ENCODE measurements at regions not wholly inside any gene's neighbourhood (a gene's known extent, or its start where the extent isn't known, plus 50 kb on each side); places are given as distances from the start of the nearest gene placed in this dataset.

GRCh38 chr11:114876234-114876633 is 197.9 kb downstream of the NXPE2 start:
- DNase-seq (ENCODE audit: low read depth), result no peak

DNA sequence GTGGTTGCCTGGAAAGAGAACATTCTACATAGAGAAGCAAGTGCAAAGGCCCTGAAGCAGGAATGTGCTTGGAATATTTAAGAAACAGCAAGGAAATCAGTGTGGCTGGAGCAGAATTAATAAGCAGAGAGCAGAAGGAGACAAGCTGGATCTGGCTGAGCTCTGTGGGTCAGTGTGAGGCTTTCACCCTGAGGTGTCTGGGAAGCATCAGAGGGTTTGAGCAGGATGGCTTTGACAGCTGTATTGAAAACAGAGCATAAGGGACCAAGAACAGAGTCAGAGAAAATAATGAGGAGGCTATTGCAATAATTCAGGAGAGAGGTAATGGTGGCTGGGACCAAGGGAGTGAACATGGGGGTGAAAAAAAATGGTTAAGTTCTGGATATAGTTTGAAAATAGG is 199.6 kb downstream of the NXPE2 start:
- DNase-seq (ENCODE audit: low read depth), result no peak

DNA sequence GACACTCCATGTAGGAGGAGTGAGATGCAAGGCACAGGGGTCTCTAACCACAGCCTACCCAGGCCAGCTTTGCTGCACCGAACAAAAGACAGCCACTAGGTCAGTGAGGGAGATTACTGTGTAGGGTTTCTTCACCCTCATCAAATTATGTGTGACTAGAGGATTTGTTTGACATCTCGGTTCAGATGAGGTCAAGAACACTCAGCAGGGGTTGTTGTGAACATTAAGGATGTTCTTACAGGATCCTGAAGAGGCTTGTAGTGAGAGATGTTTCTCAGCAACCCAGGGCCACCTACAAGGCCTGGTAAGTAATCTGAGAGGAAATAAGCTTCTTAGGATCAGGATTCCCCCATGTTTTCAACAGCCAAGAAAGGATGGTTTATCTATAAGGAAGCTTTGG is 202.1 kb downstream of the NXPE2 start:
- no peak for DNase-seq (ENCODE audit: low read depth)

- DNase-seq (ENCODE audit: low read depth), result no peak
These were observed 205.1 kb downstream of the NXPE2 start for GRCh38 chr11:114883472-114883871.

GRCh38 chr11:114886644-114887265 is 208.4 kb downstream of the NXPE2 start:
- DNase-seq (ENCODE audit: low read depth), result no peak

DNA sequence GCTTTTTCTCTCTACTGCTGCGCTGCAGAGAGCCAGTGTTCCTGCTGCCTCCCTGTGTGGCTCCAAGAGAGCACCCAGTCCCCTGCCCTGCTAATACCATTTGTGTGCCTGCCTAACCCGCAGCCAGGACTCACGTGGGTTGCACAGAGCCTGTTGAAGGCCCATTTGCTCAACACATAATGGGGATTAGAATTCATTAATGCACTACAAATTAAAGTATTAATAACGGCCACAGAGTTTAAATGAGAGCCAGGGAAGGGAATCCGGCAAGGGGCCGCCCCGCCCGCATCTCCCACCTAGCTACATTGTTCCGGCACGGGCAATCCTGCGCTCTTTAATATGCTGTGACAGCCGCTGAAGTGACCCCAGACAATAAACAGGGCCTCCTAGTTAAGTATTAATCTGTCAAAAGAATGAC is 211.3 kb downstream of the NXPE2 start:
- DNase-seq (ENCODE audit: low read depth), result no peak

DNA sequence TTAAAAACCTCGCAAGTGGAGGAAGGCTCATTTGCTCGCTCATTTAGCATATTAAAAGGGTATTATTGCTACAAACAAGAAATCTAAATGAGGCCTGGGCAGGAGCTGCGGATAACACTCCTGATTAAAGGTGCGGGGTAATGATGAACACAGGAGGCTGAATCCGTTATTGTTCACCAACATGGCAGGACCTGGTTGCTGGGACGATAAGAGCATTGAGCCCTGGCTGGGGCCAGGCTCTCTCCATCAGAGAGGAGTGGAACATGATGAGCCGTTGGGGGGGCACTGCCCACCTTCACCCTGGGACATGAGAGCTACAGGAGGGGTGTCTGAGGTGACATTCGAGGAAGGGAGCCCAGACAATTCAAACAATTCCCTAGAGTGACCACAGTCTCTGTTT is 211.7 kb downstream of the NXPE2 start:
- DNase-seq (ENCODE audit: low read depth), result no peak

DNA sequence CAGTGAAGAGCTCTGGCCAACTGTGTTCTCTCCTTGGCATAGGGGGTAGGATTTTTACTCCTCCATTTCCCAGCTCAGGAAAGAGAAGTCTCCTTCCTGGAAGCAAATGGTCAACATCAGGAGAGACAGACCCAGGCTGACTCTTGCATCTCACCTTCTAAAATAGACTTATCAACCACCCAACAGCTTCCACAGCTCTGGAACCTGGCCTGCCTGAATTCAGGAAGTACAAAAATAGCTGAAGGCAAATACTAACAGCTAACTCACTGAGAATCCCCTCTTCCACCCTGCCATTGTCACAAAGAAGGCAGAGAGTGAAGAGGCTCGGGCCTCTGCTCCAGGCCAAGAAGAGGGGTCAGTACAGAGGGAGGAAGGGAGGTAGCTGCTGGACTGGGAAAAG is 213.6 kb downstream of the NXPE2 start:
- DNase-seq (ENCODE audit: low read depth), result no peak

GRCh38 chr11:114892381-114893197 is 214.3 kb downstream of the NXPE2 start:
- DNase-seq (ENCODE audit: low read depth), result no peak

GRCh38 chr11:114893329-114893728 is 215.0 kb downstream of the NXPE2 start:
- no peak for DNase-seq (ENCODE audit: low read depth)

DNA sequence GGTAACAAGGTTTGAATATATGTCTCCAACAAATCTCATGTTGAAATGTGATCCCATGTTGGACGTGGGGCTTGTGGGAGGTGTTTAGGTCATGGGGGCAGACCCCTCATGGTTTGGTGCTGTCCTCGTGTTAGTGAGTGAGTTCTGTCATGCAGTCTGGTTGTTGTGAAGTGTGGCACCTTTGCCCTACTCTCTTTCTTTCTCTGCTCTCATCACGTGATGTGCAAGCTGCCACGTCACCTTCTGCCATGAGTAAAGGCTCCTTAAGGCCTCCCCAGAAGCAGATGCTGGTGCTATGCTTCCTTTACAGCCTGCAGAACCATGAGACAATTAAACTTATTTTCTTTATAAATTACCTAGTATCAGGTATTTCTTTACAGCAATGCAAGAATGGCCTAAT is 218.3 kb downstream of the NXPE2 start:
- DNase-seq (ENCODE audit: low read depth), result no peak

GRCh38 chr11:114909866-114910265 is 231.5 kb downstream of the NXPE2 start:
- DNase-seq (ENCODE audit: low read depth), result no peak

GRCh38 chr11:114912826-114913225 is 234.5 kb downstream of the NXPE2 start:
- DNase-seq (ENCODE audit: low read depth), result no peak

DNA sequence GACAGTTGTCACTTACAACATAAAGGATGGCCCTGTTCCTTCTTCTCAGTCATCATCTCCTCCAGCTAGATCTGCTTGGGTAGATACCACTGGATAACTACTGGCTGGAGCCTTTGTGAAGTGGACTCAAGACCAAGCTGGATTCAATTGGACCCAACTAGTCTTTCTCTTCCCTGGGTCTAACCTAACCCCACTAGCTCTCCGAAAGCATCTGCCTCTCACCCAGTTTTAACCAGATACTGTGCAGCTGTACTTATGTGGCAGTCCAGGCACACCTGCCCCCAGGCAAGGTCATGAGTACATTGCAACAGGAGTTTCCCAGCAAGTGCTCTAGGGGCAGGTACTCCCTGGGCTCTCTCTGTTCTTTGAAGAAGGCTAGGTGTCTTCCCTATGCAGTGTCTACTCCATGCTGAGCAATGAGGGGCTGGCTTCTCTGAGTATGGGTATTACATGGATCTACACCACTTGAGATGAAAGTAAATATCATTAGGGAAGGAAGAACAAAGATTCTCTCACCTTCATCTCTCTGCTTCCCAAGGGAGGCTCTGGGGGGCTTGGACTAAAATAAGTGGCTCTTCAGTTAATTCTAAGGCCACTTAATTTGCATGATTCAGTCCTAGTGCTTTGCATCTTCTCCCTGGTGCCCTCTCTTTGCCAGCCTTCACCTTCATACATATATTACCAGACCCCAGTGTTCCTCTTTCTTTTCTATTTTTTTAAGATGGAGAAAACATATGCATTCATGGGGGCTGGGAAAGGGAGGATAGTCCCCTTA is 236.1 kb downstream of the NXPE2 start:
- DNase-seq (ENCODE audit: low read depth), result no peak

DNA sequence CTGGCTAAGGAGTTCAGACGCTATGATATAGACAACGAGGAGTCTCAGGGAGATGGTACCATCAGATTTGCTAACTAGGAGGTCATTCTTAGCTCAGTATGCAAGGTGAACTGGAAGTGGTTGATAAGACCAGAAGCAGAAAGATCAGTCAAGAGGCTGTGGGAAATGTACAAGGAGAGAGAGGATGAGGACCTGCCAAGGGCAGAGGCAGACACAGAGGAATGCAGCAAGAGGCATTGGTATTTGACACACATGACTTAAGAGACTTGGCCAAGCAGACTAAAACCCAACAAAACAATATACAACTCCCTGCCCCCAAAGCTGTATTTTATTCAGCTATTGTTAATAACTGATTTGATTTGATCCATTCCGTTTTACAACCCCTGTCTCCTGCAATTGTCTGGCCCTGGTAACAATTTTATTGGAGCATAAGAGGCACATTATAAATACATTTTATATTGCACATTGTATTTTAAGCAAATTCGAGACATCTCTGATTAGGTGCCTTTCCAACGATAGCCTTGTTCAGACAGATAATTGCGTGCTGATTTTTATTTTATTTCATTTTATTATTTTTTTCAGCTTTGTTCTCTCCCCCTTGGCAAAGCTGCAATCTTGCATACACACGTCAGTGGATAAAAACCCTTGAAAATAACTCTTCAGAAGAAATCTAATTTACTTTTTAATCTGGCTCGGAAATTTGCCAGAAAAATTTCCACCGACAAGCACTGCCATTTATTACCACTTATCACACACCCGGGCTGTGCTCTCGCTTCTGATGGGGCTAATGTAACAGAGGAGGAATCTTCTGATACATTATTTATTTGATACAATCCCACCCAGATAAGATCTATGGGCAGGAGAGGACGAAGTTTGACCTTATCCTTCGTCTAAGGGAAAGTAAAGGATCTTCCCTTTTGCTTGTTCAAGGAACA is 237.8 kb downstream of the NXPE2 start:
- DNase-seq (ENCODE audit: low read depth), result no peak

GRCh38 chr11:114918286-114918685 is 240.0 kb downstream of the NXPE2 start:
- DNase-seq (ENCODE audit: low read depth), result no peak

GRCh38 chr11:114921697-114922096 is 243.4 kb downstream of the NXPE2 start:
- DNase-seq (ENCODE audit: low read depth), result no peak

DNA sequence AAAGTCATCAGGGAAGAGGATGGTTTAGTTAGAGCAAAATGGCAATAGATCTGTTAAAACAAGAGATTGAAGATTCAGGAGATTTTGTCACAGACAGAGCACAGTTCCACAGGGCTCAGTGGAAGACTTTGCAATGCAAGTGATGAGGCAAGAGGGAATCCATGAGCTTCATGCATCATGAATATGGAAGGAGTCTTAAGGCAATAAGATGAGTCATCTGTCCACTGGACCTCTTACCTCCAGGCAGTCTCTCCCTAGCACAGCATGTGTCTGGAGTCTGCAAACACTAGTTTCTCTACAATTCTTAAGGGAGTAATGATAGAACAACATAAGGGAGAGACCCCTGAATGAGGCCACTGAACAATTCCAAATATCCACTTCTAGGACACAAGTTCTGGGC is 245.7 kb downstream of the NXPE2 start:
- no peak for DNase-seq (ENCODE audit: low read depth)

- no peak for DNase-seq (ENCODE audit: low read depth)
These were observed 247.3 kb downstream of the NXPE2 start for GRCh38 chr11:114925591-114925990.

- no peak for DNase-seq (ENCODE audit: low read depth)
These were observed 250.0 kb downstream of the NXPE2 start for GRCh38 chr11:114928260-114928870.

- DNase-seq (ENCODE audit: low read depth), result no peak
These were observed 251.1 kb downstream of the NXPE2 start for GRCh38 chr11:114929351-114930000.
